Gastrocnemius medialis (tissue), 4 donors: ENCODE measurements at regions not wholly inside any gene's neighbourhood (a gene's known extent, or its start where the extent isn't known, plus 50 kb on each side); places are given as distances from the start of the nearest gene placed in this dataset.

ENCODE experiments used
- ATAC-seq, 2 donors: fragments of 150-250 bp; one replicate each; pipeline ENCODE4 v1.9.1; 2016
- DNase-seq, 2 donors: peaks; one replicate each; pipeline ENCODE4 v3.0.0-alpha.2; 2019
- H3K27ac ChIP-seq, 4 donors: fragments of 200-600 bp; sonication (generic); 1 replicate in 1 of 4; 2 replicates in 3 of 4; pipeline ENCODE4 v1.5.1; 2016 to 2018; ENCODE audit warnings: mild to moderate bottlenecking in 2 of 4, moderate library complexity in 1 of 4
- H3K27me3 ChIP-seq, 3 donors: fragments of 200-600 bp; sonication (generic) in 2 of 3; 1 replicate in 1 of 3; 2 replicates in 2 of 3; pipeline versions ENCODE4 v1.5.1 to v1.6.0; 2016 to 2019; ENCODE audit warnings: mild to moderate bottlenecking in 1 of 3, moderate library complexity in 1 of 3
- H3K36me3 ChIP-seq, 2 donors: fragments of 200-600 bp; sonication (generic) in 1 of 2; one replicate each; pipeline ENCODE4 v1.5.1; 2017 to 2018
- H3K4me1 ChIP-seq, 2 donors: fragments of 200-600 bp; sonication (generic) in 1 of 2; one replicate each; pipeline ENCODE4 v1.5.1; 2016 to 2017; ENCODE audit warnings: mild to moderate bottlenecking in 2 of 2
- H3K4me3 ChIP-seq, 4 donors: fragments of 200-600 bp; sonication (generic) in 3 of 4; 1 replicate in 1 of 4; 2 replicates in 3 of 4; pipeline ENCODE4 v1.5.1; 2016 to 2019; ENCODE audit warnings: mild to moderate bottlenecking in 2 of 4
- H3K9me3 ChIP-seq, 3 donors: fragments of 200-600 bp; sonication (generic) in 2 of 3; 1 replicate in 1 of 3; 2 replicates in 2 of 3; pipeline ENCODE4 v1.5.1; 2016 to 2019
- CTCF ChIP-seq, 5 experiments: fragments of 450-650 bp in 3 of 5; fragments of 200-600 bp in 2 of 5; sonication (generic) in 2 of 5; IDR thresholded peaks in 4 of 5; conservative IDR thresholded peaks in 1 of 5; 1 replicate in 4 of 5; 2 replicates in 1 of 5; pipeline ENCODE4 v1.5.1; 2016 to 2019; ENCODE audit warnings: antibody characterized with exemption in 5 of 5, mild to moderate bottlenecking in 3 of 5, moderate library complexity in 3 of 5
- POLR2A ChIP-seq, 2 donors: fragments of 450-650 bp; IDR thresholded peaks; one replicate each; pipeline ENCODE4 v1.6.1; 2017; ENCODE audit warnings: antibody characterized with exemption in 2 of 2, mild to moderate bottlenecking in 2 of 2, moderate library complexity in 2 of 2
- in situ Hi-C, 4 donors: fragments of 200-750 bp; cut with MboI; loops; one replicate each; pipeline versions ENCODE4 v1.15.0 to v1.8.0; 2017; ENCODE audit warnings: low sequenced_read_pairs in 4 of 4
- intact Hi-C: fragments of 100-400 bp; cut with DNase I; formaldehyde crosslinking; loops from one replicate; pipeline ENCODE4 v1.15.1; 2023; ENCODE audit warnings: low total_unique reads

GRCh38 chr18:39460136-39460535 lies 1894.5 kb upstream of the CELF4 start:
- intact Hi-C loops = no loop called here
- Histone ChIP-seq H3K9me3 (no peaks in the 10 kb centered on the region), H3K4me1 (no peaks in the 10 kb centered on the region), H3K36me3 (no peaks in the 10 kb centered on the region), H3K27me3 (no peaks in the 10 kb centered on the region), H3K27ac (no peak overlapping the region), H3K4me3 (no peak overlapping the region)
- TF ChIP-seq CTCF (IDR thresholded peaks at IDR 0.05 in 4 of 5, conservative IDR thresholded peaks at IDR 0.05 in 1 of 5) = no peak
- no peak for TF ChIP-seq POLR2A (IDR thresholded peaks at IDR 0.05)
- in situ Hi-C loops = no loop called here
- DNase-seq (no peak), ATAC-seq (no peak)

- no peak for ATAC-seq
- intact Hi-C loops = no loop called here
- no peak overlapping the region for H3K27ac ChIP-seq
- H3K9me3 ChIP-seq = no peaks in the 10 kb centered on the region
- H3K36me3 ChIP-seq = no peaks in the 10 kb centered on the region
- DNase-seq = no peak
- H3K27me3 ChIP-seq = no peaks in the 10 kb centered on the region
- H3K4me3 ChIP-seq = no peak overlapping the region
- in situ Hi-C loops = no loop called here
- H3K4me1 ChIP-seq = peaks cover 0 to 11% of the 10 kb centered on the region in 2 donors
- TF ChIP-seq POLR2A (IDR thresholded peaks at IDR 0.05) (no peak), CTCF (IDR thresholded peaks at IDR 0.05 in 4 of 5, conservative IDR thresholded peaks at IDR 0.05 in 1 of 5) (no peak)
Measured at GRCh38 chr18:39455285-39455684, 1889.7 kb upstream of the CELF4 start.

GRCh38 chr18:39454866-39455265 lies 1889.3 kb upstream of the CELF4 start:
- Histone ChIP-seq H3K4me3 (no peak overlapping the region), H3K27ac (no peak overlapping the region), H3K9me3 (no peaks in the 10 kb centered on the region), H3K36me3 (no peaks in the 10 kb centered on the region), H3K4me1 (peaks cover 0 to 11% of the 10 kb centered on the region in 2 donors), H3K27me3 (no peaks in the 10 kb centered on the region)
- ATAC-seq = no peak
- TF ChIP-seq POLR2A (IDR thresholded peaks at IDR 0.05) (no peak), CTCF (IDR thresholded peaks at IDR 0.05 in 4 of 5, conservative IDR thresholded peaks at IDR 0.05 in 1 of 5) (no peak)
- no peak for DNase-seq
- intact Hi-C loops = no loop called here
- in situ Hi-C loops = no loop called here

GRCh38 chr18:39453882-39454281 lies 1888.3 kb upstream of the CELF4 start:
- in situ Hi-C loops = no loop called here
- Histone ChIP-seq H3K9me3 (no peaks in the 10 kb centered on the region), H3K36me3 (no peaks in the 10 kb centered on the region), H3K4me3 (no peak overlapping the region), H3K27me3 (no peaks in the 10 kb centered on the region), H3K4me1 (peaks cover 0 to 11% of the 10 kb centered on the region in 2 donors), H3K27ac (no peak overlapping the region)
- ATAC-seq (peak in 1 of 2 donors; percentile 12), DNase-seq (no peak)
- intact Hi-C loops = no loop called here
- TF ChIP-seq POLR2A (IDR thresholded peaks at IDR 0.05) = no peak
- TF ChIP-seq CTCF (IDR thresholded peaks at IDR 0.05 in 4 of 5, conservative IDR thresholded peaks at IDR 0.05 in 1 of 5) = no peak

GRCh38 chr18:39453356-39453755 lies 1887.8 kb upstream of the CELF4 start:
- TF ChIP-seq CTCF (IDR thresholded peaks at IDR 0.05 in 4 of 5, conservative IDR thresholded peaks at IDR 0.05 in 1 of 5) (no peak), POLR2A (IDR thresholded peaks at IDR 0.05) (no peak)
- no peaks in the 10 kb centered on the region for H3K9me3 ChIP-seq
- H3K4me3 ChIP-seq = no peak overlapping the region
- H3K36me3 ChIP-seq = no peaks in the 10 kb centered on the region
- DNase-seq (no peak), ATAC-seq (no peak)
- peaks cover 0 to 11% of the 10 kb centered on the region in 2 donors for H3K4me1 ChIP-seq
- H3K27me3 ChIP-seq = no peaks in the 10 kb centered on the region
- in situ Hi-C loops = no loop called here
- intact Hi-C loops = no loop called here
- H3K27ac ChIP-seq = no peak overlapping the region
